ENCODE measurements at regions not wholly inside any gene's neighbourhood (a gene's known extent, or its start where the extent isn't known, plus 50 kb on each side); places are given as distances from the start of the nearest gene placed in this dataset.
A peak's percentile ranks its signal among the peaks of the same experiment; 100 is the strongest.

DNA sequence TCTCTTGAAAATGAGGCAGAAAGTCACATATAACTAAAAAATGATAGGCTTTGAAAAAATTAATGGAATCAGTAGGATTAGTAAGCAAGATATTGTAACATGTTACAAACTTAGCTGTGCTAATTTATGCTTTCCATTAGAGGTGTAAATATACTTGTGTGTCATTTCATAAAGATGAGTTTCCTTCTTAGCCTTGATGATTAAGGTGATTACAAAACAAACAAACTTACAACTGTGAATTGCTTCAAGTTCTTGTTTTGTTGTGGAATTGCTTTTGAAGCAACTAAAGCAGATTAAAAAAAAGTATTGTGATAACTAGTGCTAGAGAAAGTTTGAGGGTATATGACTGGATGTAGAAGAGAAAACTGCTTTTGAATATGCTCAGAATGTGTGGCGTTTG is 87.9 kb downstream of the DIPK2A start:
- in situ Hi-C loops (cut with HindIII; ENCODE audit: low pct_unique_long_range_greater_than_20kb, low sequenced_read_pairs): no loop called here
- DNase-seq (ENCODE audit: low read depth): no peak

DNA sequence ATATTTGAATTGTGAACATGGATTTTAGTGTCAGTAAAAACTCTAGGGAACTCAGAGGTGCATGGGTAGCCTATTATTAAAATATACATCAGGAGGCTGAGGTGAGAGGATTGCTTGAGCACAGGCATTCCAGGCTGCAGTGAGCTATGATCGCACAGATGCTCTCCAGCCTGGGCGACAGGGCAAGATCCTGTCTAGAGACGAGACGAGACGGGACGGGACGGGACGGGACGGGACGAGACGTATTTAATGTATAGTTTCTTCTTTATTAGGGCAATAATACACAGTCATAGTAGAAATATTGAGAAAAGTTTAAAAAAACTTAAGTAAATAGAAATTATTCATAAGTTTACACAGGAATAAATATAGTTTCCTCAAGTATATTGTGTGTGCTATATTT is 89.3 kb downstream of the DIPK2A start:
- in situ Hi-C loops (cut with HindIII; ENCODE audit: low pct_unique_long_range_greater_than_20kb, low sequenced_read_pairs): no loop called here
- DNase-seq (ENCODE audit: low read depth): no peak

DNA sequence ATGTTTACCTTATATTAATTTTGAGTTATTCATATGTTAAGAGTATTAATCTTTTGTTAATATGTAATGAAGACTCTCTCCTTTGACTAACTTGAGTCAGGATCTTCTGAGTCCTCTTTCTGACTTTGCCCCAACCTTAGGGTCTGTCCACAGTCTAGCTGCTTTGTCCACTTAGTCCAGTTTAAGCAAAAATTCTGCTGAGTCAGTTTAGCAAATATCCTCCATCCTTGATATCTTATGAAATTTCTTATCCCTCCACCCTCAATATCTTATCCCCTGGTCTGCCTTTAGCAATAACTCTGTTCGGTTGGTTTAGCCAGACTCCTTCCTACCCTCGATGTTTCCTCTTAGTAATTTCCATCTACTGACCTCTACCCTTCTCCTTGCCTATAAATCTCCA is 91.7 kb downstream of the DIPK2A start:
- no peak for DNase-seq (ENCODE audit: low read depth)
- in situ Hi-C loops (cut with HindIII; ENCODE audit: low pct_unique_long_range_greater_than_20kb, low sequenced_read_pairs): no loop called here

DNA sequence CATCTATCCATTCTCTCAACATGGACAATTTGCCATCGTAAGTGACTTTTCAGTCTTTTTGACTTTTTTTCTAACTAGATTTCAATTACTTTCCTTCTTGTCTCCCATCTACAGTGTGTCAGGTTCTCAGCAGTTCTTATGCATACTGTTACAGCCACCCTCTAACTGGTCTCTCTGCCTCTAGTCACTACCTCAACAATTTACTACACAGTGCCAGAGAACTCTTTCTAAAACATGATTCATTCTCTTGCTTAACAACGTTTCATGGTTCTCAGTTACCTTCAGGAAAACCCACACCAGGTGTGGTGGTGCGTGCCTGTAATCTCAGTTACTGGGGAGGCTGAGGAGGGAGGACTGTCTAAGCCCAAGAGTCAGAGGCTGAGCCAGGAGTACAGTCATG is 95.4 kb downstream of the DIPK2A start:
- in situ Hi-C loops (cut with HindIII; ENCODE audit: low pct_unique_long_range_greater_than_20kb, low sequenced_read_pairs): no loop called here
- DNase-seq (ENCODE audit: low read depth): no peak

DNA sequence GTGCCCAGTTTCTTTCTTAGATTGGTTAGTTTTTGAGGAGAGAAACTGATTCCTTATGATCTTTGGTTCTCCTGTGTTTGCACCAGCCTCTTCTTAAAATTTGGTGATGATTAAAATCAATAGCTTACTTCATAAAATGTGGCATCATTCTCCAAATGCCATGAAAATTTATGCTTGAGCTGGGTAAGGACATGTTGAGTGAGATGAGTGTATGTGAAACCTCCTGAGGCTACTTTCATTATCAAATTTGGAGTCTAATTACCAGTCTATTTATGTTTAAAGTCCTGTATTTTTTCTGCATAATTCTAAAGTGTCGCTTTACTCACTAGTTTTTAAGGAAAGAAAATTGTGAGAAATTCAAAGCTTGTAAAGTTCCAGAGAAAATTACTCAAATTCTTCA is 102.1 kb downstream of the DIPK2A start:
- DNase-seq (ENCODE audit: low read depth): no peak
- in situ Hi-C loops (cut with HindIII; ENCODE audit: low pct_unique_long_range_greater_than_20kb, low sequenced_read_pairs): no loop called here

DNA sequence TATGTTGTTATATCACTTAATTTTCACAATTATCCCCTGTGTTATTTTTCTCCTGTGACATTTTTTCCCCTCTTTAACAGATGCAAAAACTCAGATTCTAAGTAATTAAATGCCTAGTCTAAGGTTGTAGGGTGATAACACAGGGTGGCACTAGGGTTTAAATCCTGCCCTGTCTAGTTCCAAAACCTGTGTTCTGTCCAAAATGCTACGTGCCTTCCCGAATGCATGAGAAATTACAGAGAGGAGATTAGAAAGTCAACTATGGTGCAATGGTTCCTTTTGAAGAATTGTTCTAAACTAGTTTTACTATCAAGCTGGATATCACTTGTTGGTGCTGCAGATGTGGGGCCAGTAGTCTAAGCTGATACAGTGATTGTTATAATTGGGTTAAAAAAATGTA is 108.0 kb downstream of the DIPK2A start:
- in situ Hi-C loops (cut with HindIII; ENCODE audit: low pct_unique_long_range_greater_than_20kb, low sequenced_read_pairs): no loop called here
- DNase-seq (ENCODE audit: low read depth): no peak

DNA sequence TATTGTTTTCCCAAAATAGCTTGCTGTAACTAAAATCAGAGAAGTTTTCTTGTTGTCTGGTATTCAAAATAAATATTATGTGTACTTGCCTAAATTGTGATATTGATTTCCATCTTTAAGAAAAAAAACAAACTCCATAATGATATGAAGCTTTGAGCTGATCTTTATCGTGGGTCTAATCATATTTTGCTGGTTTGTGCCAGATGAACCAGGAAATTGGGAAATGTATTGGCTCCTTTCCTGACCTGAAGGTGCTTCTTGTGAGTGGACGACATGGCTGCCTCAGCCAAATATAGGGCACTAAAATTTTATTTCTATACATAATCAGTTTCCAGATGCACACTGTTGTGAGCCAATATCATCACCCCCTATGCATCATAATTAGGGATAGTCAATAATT is 113.3 kb downstream of the DIPK2A start:
- in situ Hi-C loops (cut with HindIII; ENCODE audit: low pct_unique_long_range_greater_than_20kb, low sequenced_read_pairs): no loop called here
- no peak for DNase-seq (ENCODE audit: low read depth)

DNA sequence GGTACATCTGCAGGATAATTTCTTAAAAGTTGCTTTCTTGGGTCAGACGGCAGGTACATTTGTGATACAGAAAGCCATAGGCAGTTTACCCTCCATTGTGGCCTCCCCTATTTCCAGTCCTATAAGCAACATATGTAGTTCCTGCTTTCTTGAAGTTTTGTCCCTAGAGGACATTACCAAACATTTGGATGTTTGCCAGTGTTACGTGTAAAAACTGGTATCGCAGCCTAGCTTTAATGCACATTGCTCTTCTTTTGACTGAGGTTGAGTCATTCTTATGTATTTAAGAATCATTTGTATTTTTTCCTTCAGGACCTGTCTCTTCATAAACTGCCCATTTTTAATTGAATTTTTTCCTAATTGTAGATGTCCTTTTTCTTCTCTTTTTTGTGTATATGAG is 114.3 kb downstream of the DIPK2A start:
- no peak for DNase-seq (ENCODE audit: low read depth)
- in situ Hi-C loops (cut with HindIII; ENCODE audit: low pct_unique_long_range_greater_than_20kb, low sequenced_read_pairs): no loop called here

DNA sequence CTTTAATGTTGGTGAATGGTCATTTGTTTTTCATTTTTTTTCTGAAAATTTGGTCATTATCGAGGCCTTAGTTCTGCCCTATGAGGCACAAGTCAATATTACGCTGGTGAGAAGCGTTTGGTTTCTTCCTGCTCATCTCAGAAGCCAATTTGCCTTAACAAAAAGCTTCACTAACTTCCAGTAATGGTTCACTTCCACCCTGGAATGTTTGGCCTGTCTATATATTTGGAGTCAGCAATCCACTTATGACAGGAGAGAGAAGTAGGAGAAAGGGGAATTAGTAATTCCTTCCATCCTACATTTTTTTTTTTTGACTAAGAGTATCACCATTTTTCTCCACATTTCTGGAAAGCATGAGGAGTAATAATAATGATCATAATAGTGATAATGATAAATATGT is 124.4 kb downstream of the DIPK2A start:
- peak; percentile 39 for DNase-seq (ENCODE audit: low read depth)
- in situ Hi-C loops (cut with HindIII; ENCODE audit: low pct_unique_long_range_greater_than_20kb, low sequenced_read_pairs): no loop called here

DNA sequence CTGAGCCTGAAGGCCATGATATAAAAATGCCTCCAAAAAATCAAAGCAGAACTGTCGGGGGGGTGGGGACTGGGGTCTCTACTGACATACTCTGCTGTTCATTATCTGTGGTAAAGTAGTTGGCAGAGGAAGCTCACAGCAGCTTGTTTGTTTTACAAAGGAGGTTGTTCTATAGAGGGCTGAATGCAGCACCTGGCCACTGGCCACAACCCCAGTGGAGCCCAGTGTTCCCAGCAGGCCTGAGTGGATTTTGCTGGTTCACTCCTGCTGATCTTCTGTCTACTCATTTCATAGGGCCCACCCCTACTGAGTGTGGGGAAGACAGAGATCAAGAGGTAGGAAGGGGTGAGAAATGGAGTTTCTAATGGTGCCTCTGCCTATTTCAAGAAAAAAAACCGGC is 125.5 kb downstream of the DIPK2A start:
- no peak for DNase-seq (ENCODE audit: low read depth)
- in situ Hi-C loops (cut with HindIII; ENCODE audit: low pct_unique_long_range_greater_than_20kb, low sequenced_read_pairs): no loop called here

DNA sequence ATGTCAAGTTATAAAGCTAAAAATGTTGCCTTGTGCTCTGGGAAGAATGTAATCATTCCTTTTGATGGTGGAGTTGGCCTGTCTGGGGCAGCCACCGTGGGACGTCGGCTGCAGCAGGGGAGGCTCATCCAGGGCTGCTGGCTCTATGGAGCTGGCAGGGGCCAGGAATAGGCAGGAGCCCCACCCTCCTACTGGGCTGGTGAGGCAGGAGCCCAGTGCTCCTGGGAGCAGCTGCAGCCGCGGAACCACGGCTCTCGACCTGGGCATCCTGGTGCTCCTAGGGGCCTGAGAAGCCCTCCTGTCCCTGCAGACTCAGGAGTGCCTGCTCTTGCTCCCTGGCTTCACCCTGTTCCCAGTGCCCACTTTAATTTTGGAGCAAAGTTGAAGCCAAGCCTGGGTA is 127.1 kb downstream of the DIPK2A start:
- in situ Hi-C loops (cut with HindIII; ENCODE audit: low pct_unique_long_range_greater_than_20kb, low sequenced_read_pairs): no loop called here

DNA sequence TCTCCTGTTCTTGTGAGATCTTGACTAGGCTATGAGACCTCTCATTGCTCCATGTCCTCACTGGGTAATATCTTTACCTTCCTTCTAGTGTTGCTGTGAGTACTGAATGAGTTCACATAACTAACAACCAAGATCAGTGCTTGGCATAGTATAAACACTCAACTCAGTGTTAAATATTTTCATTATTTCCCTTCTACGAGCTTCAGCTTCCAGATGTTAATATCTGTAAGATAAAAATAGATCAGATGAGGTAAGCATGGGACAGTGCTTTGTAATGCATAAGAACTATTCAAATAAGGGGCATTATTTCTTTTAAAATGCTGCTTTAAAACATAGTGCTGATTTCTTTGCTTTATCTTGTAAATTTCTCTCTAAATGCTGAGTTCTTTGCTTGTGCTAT is 130.8 kb downstream of the DIPK2A start:
- in situ Hi-C loops (cut with HindIII; ENCODE audit: low pct_unique_long_range_greater_than_20kb, low sequenced_read_pairs): no loop called here
- no peak for DNase-seq (ENCODE audit: low read depth)

More for the DNA sequence above, 127.1 kb downstream of the DIPK2A start:
- DNase-seq (ENCODE audit: low read depth): no peak

DNA sequence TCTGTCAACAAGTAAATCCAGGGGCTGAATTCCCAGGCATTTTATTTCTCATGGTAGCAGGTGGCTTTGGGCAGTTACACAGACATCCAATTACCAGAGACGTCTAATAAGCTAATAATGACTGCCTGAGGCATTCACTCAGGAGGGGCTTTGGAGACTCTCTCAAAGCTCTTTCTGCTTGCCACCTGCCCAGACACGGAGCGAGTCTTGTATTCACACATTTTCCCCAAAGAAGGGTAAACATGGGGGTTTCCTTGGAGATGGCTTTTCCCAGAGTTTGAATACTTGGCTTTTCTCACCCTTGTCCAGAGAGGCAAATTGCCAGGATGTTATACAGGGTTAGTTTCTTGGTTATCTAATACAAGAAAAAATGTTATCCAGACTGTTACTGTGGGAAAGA is 132.6 kb downstream of the DIPK2A start:
- no peak for DNase-seq (ENCODE audit: low read depth)
- in situ Hi-C loops (cut with HindIII; ENCODE audit: low pct_unique_long_range_greater_than_20kb, low sequenced_read_pairs): no loop called here

DNA sequence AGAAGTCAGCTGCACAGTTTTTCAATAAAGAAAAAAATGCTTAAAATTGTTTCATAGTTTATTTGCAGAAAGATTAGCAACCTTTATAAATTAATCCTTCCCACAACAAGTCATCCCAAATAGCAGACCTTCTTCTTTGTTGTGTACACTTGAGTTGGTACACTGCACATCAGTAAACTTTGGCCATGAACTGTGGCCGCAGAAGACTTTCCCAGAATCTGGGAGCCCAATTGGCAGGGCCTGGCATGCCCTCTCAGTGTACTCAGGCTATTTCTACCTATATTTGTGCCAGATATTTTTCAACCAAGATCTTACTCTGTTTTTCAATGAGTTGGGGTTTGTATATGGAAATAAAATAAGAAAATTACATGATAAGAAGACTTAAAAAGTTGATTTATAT is 133.1 kb downstream of the DIPK2A start:
- in situ Hi-C loops (cut with HindIII; ENCODE audit: low pct_unique_long_range_greater_than_20kb, low sequenced_read_pairs): no loop called here
- no peak for DNase-seq (ENCODE audit: low read depth)

DNA sequence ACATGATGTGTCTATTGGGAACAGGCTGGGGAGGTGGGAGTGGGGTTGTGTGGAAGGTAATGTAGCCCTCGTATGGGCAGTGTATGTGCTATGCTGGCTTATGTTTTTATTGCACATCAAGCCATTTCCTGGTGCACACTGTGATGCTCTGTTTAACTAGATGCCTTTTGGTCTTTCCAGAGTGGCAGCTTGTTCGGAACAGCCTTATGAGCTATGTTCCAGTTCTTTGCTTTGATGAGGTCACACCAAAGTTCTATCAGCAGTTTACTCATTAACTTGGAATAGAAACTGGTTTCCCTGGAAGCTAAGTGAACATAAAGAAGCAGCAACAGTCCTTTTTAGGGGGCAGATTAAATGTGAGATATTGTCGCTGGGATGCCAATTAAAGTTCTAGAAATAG is 133.9 kb downstream of the DIPK2A start:
- DNase-seq (ENCODE audit: low read depth): peak; percentile 34
- in situ Hi-C loops (cut with HindIII; ENCODE audit: low pct_unique_long_range_greater_than_20kb, low sequenced_read_pairs): no loop called here

DNA sequence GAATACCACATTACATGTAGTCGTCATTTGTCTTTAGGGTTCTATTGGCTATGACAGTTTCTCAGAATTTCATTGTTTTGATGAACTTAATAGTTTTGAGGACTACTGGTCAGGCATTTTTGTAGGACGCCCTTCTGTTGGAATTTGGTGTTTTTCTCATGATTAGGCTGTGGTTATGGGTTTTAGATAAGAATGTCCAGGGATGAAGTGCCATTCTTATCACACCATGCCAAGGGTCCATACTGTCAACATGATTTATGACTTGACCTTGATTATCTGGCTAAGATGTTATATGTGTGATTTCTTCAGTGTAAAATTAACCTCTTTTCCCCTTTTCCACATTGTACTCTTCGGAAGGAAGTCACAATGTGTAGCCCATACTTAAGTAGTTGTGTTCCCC is 135.3 kb downstream of the DIPK2A start:
- in situ Hi-C loops (cut with HindIII; ENCODE audit: low pct_unique_long_range_greater_than_20kb, low sequenced_read_pairs): no loop called here
- DNase-seq (ENCODE audit: low read depth): no peak

DNA sequence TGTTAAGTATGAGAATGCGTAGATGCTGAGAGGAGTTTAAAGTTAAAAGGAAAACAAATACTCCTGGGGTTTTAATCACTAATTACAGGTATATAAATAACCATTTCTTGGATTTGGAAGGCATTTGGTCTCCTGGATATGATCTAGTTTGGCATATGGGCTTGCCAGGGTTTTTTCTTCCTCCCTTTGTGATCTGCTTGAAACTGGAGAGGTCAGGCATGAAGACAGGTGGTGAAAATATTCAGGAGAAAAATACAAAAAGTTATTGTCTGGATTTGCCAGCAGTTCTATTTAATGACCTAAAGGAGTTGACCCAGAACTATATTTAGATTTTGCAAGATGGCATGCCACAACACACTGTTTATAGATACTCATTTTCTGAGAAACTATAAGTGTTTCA is 136.3 kb downstream of the DIPK2A start:
- in situ Hi-C loops (cut with HindIII; ENCODE audit: low pct_unique_long_range_greater_than_20kb, low sequenced_read_pairs): no loop called here
- DNase-seq (ENCODE audit: low read depth): no peak

DNA sequence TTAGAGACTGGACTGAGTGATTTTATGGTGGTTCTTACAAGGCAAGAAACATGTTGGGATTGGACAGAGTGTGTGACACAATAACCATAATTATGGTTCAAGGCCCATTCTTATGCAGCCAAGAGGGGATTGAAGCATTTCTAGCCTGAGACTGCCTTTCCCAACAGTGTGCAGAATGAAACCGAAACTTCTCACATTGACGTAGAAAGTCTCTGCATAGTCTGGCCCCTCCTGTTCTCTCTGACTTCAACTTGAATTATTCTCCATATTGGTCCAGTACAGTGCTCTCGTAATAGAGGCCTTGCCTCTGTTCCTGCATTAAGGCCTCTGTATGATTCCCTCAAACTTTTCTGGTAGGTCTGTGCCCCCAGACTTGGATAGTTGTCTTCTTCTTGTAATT is 138.3 kb downstream of the DIPK2A start:
- no peak for DNase-seq (ENCODE audit: low read depth)
- in situ Hi-C loops (cut with HindIII; ENCODE audit: low pct_unique_long_range_greater_than_20kb, low sequenced_read_pairs): no loop called here

DNA sequence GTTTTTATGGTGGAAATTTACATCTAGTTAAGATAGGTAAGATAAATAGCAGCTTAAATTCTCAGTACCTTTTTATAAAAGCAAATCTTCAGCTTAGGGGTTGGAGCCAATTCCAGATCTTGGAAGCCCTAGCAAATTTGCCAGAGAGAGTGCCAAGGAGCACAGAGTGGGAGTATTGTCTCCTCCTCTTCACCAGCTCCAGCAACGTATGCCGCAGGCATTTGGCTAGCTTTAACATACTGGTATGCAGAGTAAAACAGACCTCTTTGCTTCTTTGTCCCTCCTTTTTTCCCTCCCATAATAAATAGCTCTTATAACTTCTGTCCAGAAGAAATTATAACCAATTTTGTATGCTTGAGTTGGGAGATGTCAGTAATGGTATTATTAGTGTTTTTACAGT is 140.4 kb downstream of the DIPK2A start:
- in situ Hi-C loops (cut with HindIII; ENCODE audit: low pct_unique_long_range_greater_than_20kb, low sequenced_read_pairs): no loop called here
- DNase-seq (ENCODE audit: low read depth): no peak

DNA sequence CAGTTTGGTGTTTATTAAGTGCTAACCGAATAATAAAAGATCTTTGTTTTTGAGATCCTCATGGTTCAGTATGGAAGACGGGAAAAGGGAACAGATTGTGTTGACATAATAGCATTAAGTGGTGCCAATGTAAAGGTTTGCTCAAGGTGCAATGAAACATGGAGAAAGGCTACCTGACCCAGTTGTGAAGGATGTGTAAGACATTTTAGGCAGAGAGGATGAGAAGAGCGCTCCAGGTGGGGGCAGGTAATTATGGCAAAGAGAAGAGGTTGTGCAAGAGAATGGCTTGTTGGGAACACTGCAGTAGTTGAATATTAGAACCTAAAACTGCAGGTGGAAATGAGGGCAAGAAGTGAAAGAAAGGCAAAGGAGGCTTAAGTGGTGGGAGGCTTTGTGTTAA is 140.8 kb downstream of the DIPK2A start:
- no peak for DNase-seq (ENCODE audit: low read depth)
- in situ Hi-C loops (cut with HindIII; ENCODE audit: low pct_unique_long_range_greater_than_20kb, low sequenced_read_pairs): no loop called here

DNA sequence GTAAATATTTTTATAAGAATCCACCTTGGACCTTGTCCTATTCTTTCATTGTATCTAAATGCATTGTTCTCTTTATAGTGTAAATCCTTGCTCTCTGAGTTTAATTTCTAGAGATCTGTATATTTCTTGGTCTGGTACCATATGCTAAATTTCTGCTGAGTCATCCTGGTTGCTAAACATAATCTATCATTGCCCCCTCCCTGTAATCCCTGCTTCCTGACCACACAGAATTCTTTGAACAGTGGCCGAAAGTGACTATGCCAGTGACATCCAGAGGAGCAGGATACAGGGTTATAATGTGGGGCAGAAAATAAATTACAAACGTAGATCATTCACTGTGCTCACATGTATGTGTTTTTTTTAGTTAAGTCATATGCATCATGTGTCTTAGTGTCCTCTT is 143.1 kb downstream of the DIPK2A start:
- no peak for DNase-seq (ENCODE audit: low read depth)
- in situ Hi-C loops (cut with HindIII; ENCODE audit: low pct_unique_long_range_greater_than_20kb, low sequenced_read_pairs): no loop called here

All from Caki2 (cell line).